Activated CD8-positive, alpha-beta memory T cell treated with anti-CD3 and anti-CD28 coated beads for 36 hours (primary cell): ENCODE measurements at regions not wholly inside any gene's neighbourhood (a gene's known extent, or its start where the extent isn't known, plus 50 kb on each side); places are given as distances from the start of the nearest gene placed in this dataset.

Experiments
- CTCF ChIA-PET: fragments of 350-600 bp; sonication (Branson Sonifier 250); formaldehyde crosslinking; loops from one replicate; lab custom pipeline; 2021; ENCODE audit warnings: antibody characterized with exemption; lab: Charles Lee
- POLR2A ChIA-PET: fragments of 350-600 bp; sonication (Branson Sonifier 250); formaldehyde crosslinking; loops from one replicate; lab custom pipeline; 2021; ENCODE audit warnings: antibody characterized with exemption; lab: Charles Lee

- ChIA-PET POLR2A (no interaction called here), CTCF (no interaction called here)
These were observed 1073.0 kb downstream of the XPNPEP1 start for GRCh38 chr10:108850138-108850854.

- POLR2A ChIA-PET = no interaction called here
- CTCF ChIA-PET = no interaction called here
These were observed 1073.6 kb downstream of the XPNPEP1 start for GRCh38 chr10:108849688-108850087.

GRCh38 chr10:108849186-108849585, 1074.1 kb downstream of the XPNPEP1 start:
- POLR2A ChIA-PET = no interaction called here

GRCh38 chr10:108848046-108848445, 1075.3 kb downstream of the XPNPEP1 start:
- POLR2A ChIA-PET = no interaction called here
- CTCF ChIA-PET = no interaction called here

More at GRCh38 chr10:108849186-108849585, 1074.1 kb downstream of the XPNPEP1 start:
- CTCF ChIA-PET = no interaction called here

- ChIA-PET CTCF (no interaction called here), POLR2A (no interaction called here)
These were observed 1082.4 kb downstream of the XPNPEP1 start for GRCh38 chr10:108840944-108841343.

- CTCF ChIA-PET = no interaction called here
- POLR2A ChIA-PET = no interaction called here
These were observed 1086.9 kb downstream of the XPNPEP1 start for GRCh38 chr10:108836362-108836761.

GRCh38 chr10:108822026-108822425, 1101.3 kb downstream of the XPNPEP1 start:
- CTCF ChIA-PET = no interaction called here
- POLR2A ChIA-PET = no interaction called here

- ChIA-PET CTCF (no interaction called here), POLR2A (no interaction called here)
These were observed 1104.0 kb downstream of the XPNPEP1 start for GRCh38 chr10:108819302-108819701.

- POLR2A ChIA-PET = no interaction called here
- CTCF ChIA-PET = no interaction called here
These were observed 1105.7 kb downstream of the XPNPEP1 start for GRCh38 chr10:108817584-108817983.

GRCh38 chr10:108817135-108817534, 1106.2 kb downstream of the XPNPEP1 start:
- CTCF ChIA-PET = no interaction called here
- POLR2A ChIA-PET = no interaction called here

GRCh38 chr10:108812906-108813305, 1110.4 kb downstream of the XPNPEP1 start:
- ChIA-PET POLR2A (no interaction called here), CTCF (no interaction called here)

GRCh38 chr10:108812296-108812695, 1111.0 kb downstream of the XPNPEP1 start:
- ChIA-PET CTCF (no interaction called here), POLR2A (no interaction called here)

- ChIA-PET CTCF (no interaction called here), POLR2A (interaction anchor here (0.6 kb wide), 1 partner anchor 156 kb away, joined by 7 read pairs; no protein-coding TSS in a partner anchor)
These were observed 1115.1 kb downstream of the XPNPEP1 start for GRCh38 chr10:108808228-108808627.

GRCh38 chr10:108801775-108802517, 1121.4 kb downstream of the XPNPEP1 start:
- ChIA-PET POLR2A (no interaction called here), CTCF (no interaction called here)

- ChIA-PET CTCF (no interaction called here), POLR2A (no interaction called here)
These were observed 1122.1 kb downstream of the XPNPEP1 start for GRCh38 chr10:108801220-108801619.

- POLR2A ChIA-PET = no interaction called here
- CTCF ChIA-PET = no interaction called here
These were observed 1125.7 kb downstream of the XPNPEP1 start for GRCh38 chr10:108797573-108797972.

- CTCF ChIA-PET = no interaction called here
- POLR2A ChIA-PET = no interaction called here
These were observed 1131.4 kb downstream of the XPNPEP1 start for GRCh38 chr10:108791794-108792474.

- ChIA-PET CTCF (no interaction called here), POLR2A (no interaction called here)
These were observed 1132.3 kb downstream of the XPNPEP1 start for GRCh38 chr10:108791030-108791429.

- CTCF ChIA-PET = no interaction called here
- POLR2A ChIA-PET = no interaction called here
These were observed 1133.4 kb downstream of the XPNPEP1 start for GRCh38 chr10:108789919-108790318.

GRCh38 chr10:108789336-108789735, 1134.0 kb downstream of the XPNPEP1 start:
- POLR2A ChIA-PET = no interaction called here
- CTCF ChIA-PET = no interaction called here
